ENCODE measurements at regions not wholly inside any gene's neighbourhood (a gene's known extent, or its start where the extent isn't known, plus 50 kb on each side); places are given as distances from the start of the nearest gene placed in this dataset.

DNA sequence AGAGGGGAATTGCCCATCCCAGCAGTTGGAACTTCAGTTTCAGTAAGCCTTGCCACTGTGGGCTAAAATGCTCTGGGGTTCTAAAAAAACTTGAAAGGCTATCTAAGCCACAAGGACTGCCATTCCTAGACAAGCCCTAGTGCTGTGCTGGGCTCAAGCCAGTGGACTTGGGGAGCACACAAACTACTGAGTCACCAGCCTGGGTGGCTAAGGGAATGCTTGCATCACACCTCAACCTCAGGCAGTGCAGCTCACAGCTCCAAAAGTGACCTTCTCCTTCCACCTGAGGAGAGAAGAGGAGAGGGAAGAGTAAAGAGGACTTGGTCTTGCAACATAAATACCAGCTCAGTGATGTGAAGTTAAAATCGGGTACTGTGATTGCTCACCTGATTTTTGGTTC, 116.7 kb upstream of the GLRA2 start:
- TF ChIP-seq, protein P1, sequence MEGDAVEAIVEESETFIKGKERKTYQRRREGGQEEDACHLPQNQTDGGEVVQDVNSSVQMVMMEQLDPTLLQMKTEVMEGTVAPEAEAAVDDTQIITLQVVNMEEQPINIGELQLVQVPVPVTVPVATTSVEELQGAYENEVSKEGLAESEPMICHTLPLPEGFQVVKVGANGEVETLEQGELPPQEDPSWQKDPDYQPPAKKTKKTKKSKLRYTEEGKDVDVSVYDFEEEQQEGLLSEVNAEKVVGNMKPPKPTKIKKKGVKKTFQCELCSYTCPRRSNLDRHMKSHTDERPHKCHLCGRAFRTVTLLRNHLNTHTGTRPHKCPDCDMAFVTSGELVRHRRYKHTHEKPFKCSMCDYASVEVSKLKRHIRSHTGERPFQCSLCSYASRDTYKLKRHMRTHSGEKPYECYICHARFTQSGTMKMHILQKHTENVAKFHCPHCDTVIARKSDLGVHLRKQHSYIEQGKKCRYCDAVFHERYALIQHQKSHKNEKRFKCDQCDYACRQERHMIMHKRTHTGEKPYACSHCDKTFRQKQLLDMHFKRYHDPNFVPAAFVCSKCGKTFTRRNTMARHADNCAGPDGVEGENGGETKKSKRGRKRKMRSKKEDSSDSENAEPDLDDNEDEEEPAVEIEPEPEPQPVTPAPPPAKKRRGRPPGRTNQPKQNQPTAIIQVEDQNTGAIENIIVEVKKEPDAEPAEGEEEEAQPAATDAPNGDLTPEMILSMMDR (IDR thresholded peaks at IDR 0.05) = no peak
- TF ChIP-seq EZH2 (IDR thresholded peaks at IDR 0.05; ENCODE audit: borderline replicate concordance, insufficient read depth, low read depth, low read length, poor library complexity, severe bottlenecking) = no peak

Measured in B cell (primary cell).